Loucy (cell line): ENCODE measurements at regions not wholly inside any gene's neighbourhood (a gene's known extent, or its start where the extent isn't known, plus 50 kb on each side); places are given as distances from the start of the nearest gene placed in this dataset.

Experiments
- CTCF ChIP-seq: fragments of 200-600 bp; sonication (generic); conservative IDR thresholded peaks from 2 replicates; pipeline ENCODE4 v1.5.1; 2014; ENCODE audit warnings: mild to moderate bottlenecking, antibody characterized with exemption, low read length
- EZH2phosphoT487 ChIP-seq: fragments of 200-600 bp; IDR thresholded peaks from 2 replicates; pipeline ENCODE4 v1.6.1; 2018; ENCODE audit warnings: antibody characterized with exemption, mild to moderate bottlenecking, moderate library complexity, borderline replicate concordance

GRCh38 chr17:53516636-53517035 lies 306.1 kb upstream of the KIF2B start:
- TF ChIP-seq CTCF (no peak), EZH2phosphoT487 (no peak)
